Suprapubic skin (tissue), 4 donors: ENCODE measurements at regions not wholly inside any gene's neighbourhood (a gene's known extent, or its start where the extent isn't known, plus 50 kb on each side); places are given as distances from the start of the nearest gene placed in this dataset.

ENCODE experiments used
- EP300 ChIP-seq: sonication (generic); formaldehyde crosslinking; IDR thresholded peaks from one replicate; pipeline ENCODE4 v1.6.1; 2017; ENCODE audit warnings: antibody characterized with exemption
- POLR2A ChIP-seq, 2 donors: fragments of 450-650 bp; IDR thresholded peaks; one replicate each; pipeline ENCODE4 v1.6.1; 2017; ENCODE audit warnings: antibody characterized with exemption in 2 of 2, mild to moderate bottlenecking in 2 of 2, moderate library complexity in 2 of 2
- POLR2AphosphoS5 ChIP-seq, 3 donors: sonication (generic); formaldehyde crosslinking; IDR thresholded peaks; one replicate each; pipeline ENCODE4 v1.6.1; 2017; ENCODE audit warnings: antibody characterized with exemption in 3 of 3
- TF ChIP-seq, protein P1 (sequence below), 2 donors: fragments of 200-600 bp in 1 of 2; fragments of 450-650 bp in 1 of 2; sonication (generic) in 1 of 2; IDR thresholded peaks; one replicate each; pipeline ENCODE4 v1.5.1; 2016 to 2019; ENCODE audit warnings: antibody characterized with exemption in 2 of 2, mild to moderate bottlenecking in 1 of 2, moderate library complexity in 1 of 2

DNA sequence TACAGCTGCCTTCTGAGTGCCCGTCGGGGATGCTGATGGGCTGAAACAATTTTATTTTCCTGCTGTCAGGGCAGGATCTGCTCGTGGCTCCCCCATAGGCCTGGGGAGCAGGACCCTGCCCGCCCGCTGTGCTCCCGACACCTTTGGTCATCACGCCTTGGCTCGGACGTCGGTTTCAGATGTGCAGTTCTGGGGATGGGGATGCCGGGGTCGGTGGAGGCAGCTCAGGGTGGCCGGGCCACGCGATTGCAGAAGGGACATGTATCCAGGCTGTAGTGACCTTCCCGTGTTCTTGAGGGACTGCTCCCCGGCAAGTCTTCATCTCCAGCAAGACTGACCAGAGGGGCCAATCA is 1150.5 kb downstream of the BRD1 start:
- TF ChIP-seq, protein P1, sequence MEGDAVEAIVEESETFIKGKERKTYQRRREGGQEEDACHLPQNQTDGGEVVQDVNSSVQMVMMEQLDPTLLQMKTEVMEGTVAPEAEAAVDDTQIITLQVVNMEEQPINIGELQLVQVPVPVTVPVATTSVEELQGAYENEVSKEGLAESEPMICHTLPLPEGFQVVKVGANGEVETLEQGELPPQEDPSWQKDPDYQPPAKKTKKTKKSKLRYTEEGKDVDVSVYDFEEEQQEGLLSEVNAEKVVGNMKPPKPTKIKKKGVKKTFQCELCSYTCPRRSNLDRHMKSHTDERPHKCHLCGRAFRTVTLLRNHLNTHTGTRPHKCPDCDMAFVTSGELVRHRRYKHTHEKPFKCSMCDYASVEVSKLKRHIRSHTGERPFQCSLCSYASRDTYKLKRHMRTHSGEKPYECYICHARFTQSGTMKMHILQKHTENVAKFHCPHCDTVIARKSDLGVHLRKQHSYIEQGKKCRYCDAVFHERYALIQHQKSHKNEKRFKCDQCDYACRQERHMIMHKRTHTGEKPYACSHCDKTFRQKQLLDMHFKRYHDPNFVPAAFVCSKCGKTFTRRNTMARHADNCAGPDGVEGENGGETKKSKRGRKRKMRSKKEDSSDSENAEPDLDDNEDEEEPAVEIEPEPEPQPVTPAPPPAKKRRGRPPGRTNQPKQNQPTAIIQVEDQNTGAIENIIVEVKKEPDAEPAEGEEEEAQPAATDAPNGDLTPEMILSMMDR (IDR thresholded peaks at IDR 0.05), result no peak
- TF ChIP-seq POLR2A (IDR thresholded peaks at IDR 0.05), result no peak
- no peak for TF ChIP-seq POLR2AphosphoS5 (IDR thresholded peaks at IDR 0.05)
- no peak for TF ChIP-seq EP300
